SK-N-SH treated with all-trans-retinoic acid at 6 μM for 48 hours (cell line): ENCODE measurements at regions not wholly inside any gene's neighbourhood (a gene's known extent, or its start where the extent isn't known, plus 50 kb on each side); places are given as distances from the start of the nearest gene placed in this dataset.

Source experiments
- ATAC-seq: fragments of 200-7000 bp; cut with Tn5 transposase; 3 replicates; pipeline ENCODE4 v1.9.1; 2020; ENCODE audit warnings: mild to moderate bottlenecking, moderate library complexity
- ARNTL ChIP-seq: fragments of 450-650 bp; formaldehyde crosslinking; IDR thresholded peaks from 2 replicates; pipeline ENCODE4 v1.5.0; 2020; ENCODE audit warnings: low read depth, mild to moderate bottlenecking, moderate library complexity, borderline replicate concordance
- BACH2 ChIP-seq: fragments of 250-450 bp; sonication (Bioruptor Pico); IDR thresholded peaks from 2 replicates; pipeline ENCODE4 v1.9.0; 2021; ENCODE audit warnings: mild to moderate bottlenecking, borderline replicate concordance
- CREB5 ChIP-seq: fragments of 250-450 bp; sonication (Bioruptor Pico); IDR thresholded peaks from 2 replicates; pipeline ENCODE4 v1.5.1; 2020; ENCODE audit warnings: low read depth, mild to moderate bottlenecking, moderate library complexity
- CSDC2 ChIP-seq: fragments of 250-450 bp; sonication (Bioruptor Pico); IDR thresholded peaks from 2 replicates; pipeline ENCODE4 v1.5.0; 2020; ENCODE audit warnings: mild to moderate bottlenecking, moderate library complexity
- CSRNP3 ChIP-seq: fragments of 250-450 bp; sonication (Bioruptor Pico); IDR thresholded peaks from 2 replicates; pipeline ENCODE4 v1.5.1; 2021; ENCODE audit warnings: mild to moderate bottlenecking, moderate library complexity
- ESRRG ChIP-seq: fragments of 250-450 bp; sonication (Bioruptor Pico); IDR thresholded peaks from 2 replicates; pipeline ENCODE4 v1.6.1; 2021; ENCODE audit warnings: mild to moderate bottlenecking
- GLIS3 ChIP-seq: fragments of 250-450 bp; sonication (Bioruptor Pico); IDR thresholded peaks from 2 replicates; pipeline ENCODE4 v1.5.0; 2020; ENCODE audit warnings: mild to moderate bottlenecking, moderate library complexity
- ISL1 ChIP-seq: fragments of 250-450 bp; sonication (Bioruptor Pico); IDR thresholded peaks from 2 replicates; pipeline ENCODE4 v2.1.2; 2022; ENCODE audit warnings: mild to moderate bottlenecking, moderate library complexity
- OSR1 ChIP-seq: fragments of 250-450 bp; sonication (Bioruptor Pico); IDR thresholded peaks from 2 replicates; pipeline ENCODE4 v1.8.0; 2022; ENCODE audit warnings: moderate library complexity, mild to moderate bottlenecking, inconsistent platforms
- PATZ1 ChIP-seq: fragments of 250-450 bp; sonication (Bioruptor Pico); IDR thresholded peaks from 2 replicates; pipeline ENCODE4 v1.8.0; 2020; ENCODE audit warnings: mild to moderate bottlenecking, moderate library complexity, borderline replicate concordance
- POU6F1 ChIP-seq: fragments of 250-450 bp; sonication (Bioruptor Pico); IDR thresholded peaks from 2 replicates; pipeline ENCODE4 v1.8.0; 2021; ENCODE audit warnings: low read depth, mild to moderate bottlenecking, moderate library complexity, borderline replicate concordance
- PPARA ChIP-seq: fragments of 250-450 bp; sonication (Bioruptor Pico); IDR thresholded peaks from 2 replicates; pipeline ENCODE4 v1.5.0; 2020; ENCODE audit warnings: mild to moderate bottlenecking, borderline replicate concordance
- RARB ChIP-seq: fragments of 250-450 bp; sonication (Bioruptor Pico); IDR thresholded peaks from 2 replicates; pipeline ENCODE4 v1.8.0; 2021; ENCODE audit warnings: mild to moderate bottlenecking, moderate library complexity
- SNAI2 ChIP-seq: fragments of 250-450 bp; sonication (Bioruptor Pico); IDR thresholded peaks from 2 replicates; pipeline ENCODE4 v1.5.0; 2020; ENCODE audit warnings: mild to moderate bottlenecking, moderate library complexity
- TCF4 ChIP-seq: fragments of 250-450 bp; sonication (Bioruptor Pico); IDR thresholded peaks from 2 replicates; pipeline ENCODE4 v1.8.0; 2021; ENCODE audit warnings: mild to moderate bottlenecking, moderate library complexity, borderline replicate concordance
- TSHZ2 ChIP-seq: fragments of 250-450 bp; sonication (Bioruptor Pico); IDR thresholded peaks from 2 replicates; pipeline ENCODE4 v1.5.0; 2020; ENCODE audit warnings: mild to moderate bottlenecking, moderate library complexity
- ZFP3 ChIP-seq: fragments of 250-450 bp; sonication (Bioruptor Pico); IDR thresholded peaks from 2 replicates; pipeline ENCODE4 v1.5.0; 2020; ENCODE audit warnings: mild to moderate bottlenecking, moderate library complexity
- ZFP30 ChIP-seq: fragments of 450-650 bp; formaldehyde crosslinking; IDR thresholded peaks from 2 replicates; pipeline ENCODE4 v1.5.0; 2022; ENCODE audit warnings: mild to moderate bottlenecking, moderate library complexity
- ZNF70 ChIP-seq: fragments of 450-650 bp; formaldehyde crosslinking; IDR thresholded peaks from 2 replicates; pipeline ENCODE4 v1.5.0; 2020; ENCODE audit warnings: mild to moderate bottlenecking, moderate library complexity
- ZNF8 ChIP-seq: fragments of 450-650 bp; formaldehyde crosslinking; IDR thresholded peaks from 2 replicates; pipeline ENCODE4 v1.5.0; 2020; ENCODE audit warnings: mild to moderate bottlenecking, moderate library complexity

- ATAC-seq = no peak
- TF ChIP-seq SNAI2 (CRISPR knock-in tag) (no peak), PATZ1 (no peak), TCF4 (CRISPR knock-in tag) (no peak), ARNTL (CRISPR knock-in tag) (no peak), PPARA (CRISPR knock-in tag) (no peak), CSDC2 (CRISPR knock-in tag) (no peak), ZFP30 (no peak), OSR1 (CRISPR knock-in tag) (no peak), ZFP3 (CRISPR knock-in tag) (no peak), RARB (CRISPR knock-in tag) (no peak), CSRNP3 (CRISPR knock-in tag) (no peak), ZNF70 (no peak), ESRRG (no peak), POU6F1 (CRISPR knock-in tag) (no peak), BACH2 (CRISPR knock-in tag) (no peak), GLIS3 (CRISPR knock-in tag) (no peak)
These were observed 69.1 kb upstream of the SLC39A10 start for GRCh38 chr2:195587966-195588365.

GRCh38 chr2:195586062-195586714 is 70.8 kb upstream of the SLC39A10 start:
- ATAC-seq = no peak
- TF ChIP-seq CREB5 (CRISPR knock-in tag) (no peak), POU6F1 (CRISPR knock-in tag) (no peak), ZNF8 (CRISPR knock-in tag) (no peak), TSHZ2 (no peak), CSRNP3 (CRISPR knock-in tag) (no peak), GLIS3 (CRISPR knock-in tag) (no peak), ESRRG (no peak), ISL1 (CRISPR knock-in tag) (no peak), ARNTL (CRISPR knock-in tag) (no peak)
